Activated CD8-positive, alpha-beta memory T cell treated with anti-CD3 and anti-CD28 coated beads, Interleukin-2, amount 50 U/mL, for 1 hour (primary cell): ENCODE measurements at regions not wholly inside any gene's neighbourhood (a gene's known extent, or its start where the extent isn't known, plus 50 kb on each side); places are given as distances from the start of the nearest gene placed in this dataset.

Experiments
- DNase-seq: peaks from one replicate; pipeline ENCODE4 v3.0.0-alpha.2; 2020; ENCODE audit errors: extremely low read depth

DNA sequence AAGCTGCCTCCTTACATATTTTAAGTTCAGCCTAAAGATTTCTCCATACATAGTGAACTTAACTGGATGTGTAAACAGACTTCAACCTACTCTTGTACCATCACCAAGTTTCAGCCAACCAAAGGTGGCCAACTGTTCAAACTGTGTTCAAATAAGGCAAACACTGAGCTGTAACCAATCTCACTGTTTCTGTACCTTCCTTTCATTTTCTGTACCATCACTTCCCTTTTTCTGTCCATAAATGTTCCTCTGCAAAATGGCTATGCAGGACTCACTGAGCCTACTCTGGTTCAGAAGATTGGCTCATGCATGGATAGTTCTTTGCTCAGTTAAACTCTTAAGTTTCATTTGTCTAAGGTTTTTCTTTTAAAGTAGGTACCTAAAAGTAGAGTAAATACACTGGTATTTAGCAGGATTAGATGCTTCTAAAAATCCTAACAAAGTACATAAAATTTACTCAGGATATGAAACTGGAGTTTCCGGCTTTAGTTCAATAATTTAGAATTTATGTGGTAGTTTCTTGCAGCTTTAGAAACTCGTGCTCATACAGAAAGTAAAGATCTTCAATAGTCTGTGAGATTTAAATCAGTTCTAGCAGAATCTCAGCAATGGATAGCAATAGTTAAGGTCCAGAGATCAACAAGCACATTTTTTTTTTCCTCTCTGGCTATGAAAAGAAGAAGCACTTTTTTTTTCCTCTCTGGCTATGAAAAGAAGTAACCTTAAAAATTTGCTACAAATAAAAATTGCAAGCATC lies 282.0 kb upstream of the PPFIA2 start:
- no peak for DNase-seq

DNA sequence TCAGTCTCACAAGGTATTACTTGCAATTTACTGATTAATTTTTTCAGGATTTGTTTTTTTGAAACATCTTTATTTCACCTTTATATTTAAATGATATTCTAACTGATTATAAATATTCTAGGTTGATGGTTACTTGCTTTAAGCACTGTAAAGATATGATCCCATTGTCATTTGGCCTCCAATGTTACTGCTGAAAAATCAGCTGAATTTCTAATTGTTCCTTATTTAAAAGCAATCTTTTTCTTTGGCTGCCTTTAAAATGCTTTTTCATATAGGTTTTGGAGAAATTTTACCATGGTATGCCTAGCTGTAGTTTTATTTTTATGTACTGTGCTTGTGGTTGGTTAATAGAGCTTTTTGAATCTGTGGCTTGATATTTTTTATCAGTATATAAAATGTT lies 275.6 kb upstream of the PPFIA2 start:
- DNase-seq: no peak

DNA sequence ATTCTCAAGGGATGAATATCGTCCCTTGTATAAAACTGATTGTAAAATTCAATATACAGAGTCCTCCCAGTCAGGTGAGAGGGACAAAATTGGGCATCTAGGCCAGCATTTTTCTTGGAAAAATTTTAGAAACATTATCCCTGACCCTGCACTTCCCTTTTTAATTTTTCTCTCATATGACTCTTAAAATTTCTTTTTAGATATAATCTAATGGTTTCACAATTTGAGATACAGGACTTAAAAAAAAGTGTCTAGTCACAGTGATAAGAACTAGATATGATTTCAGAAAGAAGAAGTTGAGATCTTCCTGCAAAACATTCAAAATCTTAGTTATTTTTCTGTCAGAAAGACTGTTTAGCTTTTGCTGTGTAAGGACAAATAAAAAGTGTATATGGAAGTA lies 270.8 kb upstream of the PPFIA2 start:
- DNase-seq: no peak

DNA sequence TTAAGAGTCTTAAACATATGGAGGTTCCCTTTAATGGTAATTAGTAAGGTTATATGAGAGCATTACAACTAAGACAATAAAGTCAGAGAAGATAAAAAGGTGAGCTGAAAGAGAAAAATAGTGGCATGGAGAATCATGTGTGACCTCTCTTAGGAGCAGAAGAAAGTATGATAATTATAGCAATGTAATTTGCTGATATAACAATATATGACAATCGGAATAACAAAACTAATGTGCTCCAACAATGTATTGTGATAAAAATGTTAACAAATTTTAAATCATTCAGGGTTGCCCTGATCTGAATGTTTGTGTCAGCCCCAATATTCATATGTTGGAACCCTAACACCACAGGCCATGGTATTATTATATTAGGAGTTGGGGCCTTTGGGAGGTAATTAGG lies 269.6 kb upstream of the PPFIA2 start:
- DNase-seq: no peak

DNA sequence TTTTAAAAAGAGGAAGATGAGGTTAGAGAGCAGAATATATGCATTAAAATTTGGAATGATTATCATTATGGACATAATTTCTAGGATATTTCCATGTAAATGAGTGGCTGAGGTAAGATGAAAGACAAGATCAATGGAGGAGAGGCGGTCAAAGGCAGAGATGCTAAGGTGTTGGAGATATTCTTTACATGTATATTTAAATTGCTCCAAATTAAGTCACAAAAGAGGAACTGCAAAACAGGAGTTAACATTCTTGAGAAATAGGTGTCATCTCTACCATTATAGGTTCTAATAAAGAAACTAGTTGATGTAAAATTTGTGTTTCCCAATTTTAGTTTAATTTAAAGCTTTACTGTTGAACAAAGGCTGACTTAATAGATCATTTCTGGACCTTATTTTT lies 268.5 kb upstream of the PPFIA2 start:
- no peak for DNase-seq

DNA sequence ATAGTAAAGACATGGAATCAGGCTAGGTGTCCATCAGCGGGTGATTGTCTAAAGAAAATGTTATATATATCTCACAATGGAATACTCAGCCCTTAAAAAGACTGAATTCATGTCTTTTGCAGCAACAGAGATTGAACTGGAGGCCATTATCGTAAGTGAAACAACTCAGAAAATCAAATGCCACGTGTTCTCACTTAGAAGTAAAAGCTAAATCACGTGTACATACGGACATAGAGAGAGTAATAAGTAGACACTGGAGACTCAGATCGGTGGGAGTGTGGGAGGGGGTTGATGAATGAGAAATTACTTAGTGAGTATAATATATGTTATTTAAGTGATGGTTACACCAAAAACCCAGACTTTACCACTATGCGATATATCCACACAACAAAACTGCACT lies 266.3 kb upstream of the PPFIA2 start:
- no peak for DNase-seq

GRCh38 chr12:82019533-82019932 lies 260.4 kb upstream of the PPFIA2 start:
- no peak for DNase-seq

GRCh38 chr12:82015623-82016347 lies 256.6 kb upstream of the PPFIA2 start:
- DNase-seq: no peak

GRCh38 chr12:82012176-82012575 lies 253.0 kb upstream of the PPFIA2 start:
- no peak for DNase-seq

- no peak for DNase-seq
Observed at GRCh38 chr12:82009524-82009923, 250.4 kb upstream of the PPFIA2 start.

DNA sequence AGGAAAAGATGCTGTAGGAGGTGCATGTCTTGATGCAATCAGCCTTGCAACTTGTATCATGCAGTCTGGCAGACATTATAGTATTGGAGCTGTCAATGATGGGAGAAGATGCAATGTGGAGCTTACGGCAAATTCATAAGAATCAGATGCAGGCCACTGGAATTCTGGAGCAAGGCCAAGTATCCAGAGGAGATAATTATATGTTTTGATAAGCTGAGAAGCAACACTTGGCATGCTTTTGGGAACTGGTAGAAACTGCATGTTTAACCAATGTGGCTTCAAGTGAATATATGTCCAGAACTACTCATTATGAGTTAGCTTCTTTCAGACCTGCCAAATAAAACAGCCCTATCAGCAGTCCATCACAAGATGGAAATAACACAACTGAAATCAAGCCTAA lies 249.1 kb upstream of the PPFIA2 start:
- no peak for DNase-seq

DNA sequence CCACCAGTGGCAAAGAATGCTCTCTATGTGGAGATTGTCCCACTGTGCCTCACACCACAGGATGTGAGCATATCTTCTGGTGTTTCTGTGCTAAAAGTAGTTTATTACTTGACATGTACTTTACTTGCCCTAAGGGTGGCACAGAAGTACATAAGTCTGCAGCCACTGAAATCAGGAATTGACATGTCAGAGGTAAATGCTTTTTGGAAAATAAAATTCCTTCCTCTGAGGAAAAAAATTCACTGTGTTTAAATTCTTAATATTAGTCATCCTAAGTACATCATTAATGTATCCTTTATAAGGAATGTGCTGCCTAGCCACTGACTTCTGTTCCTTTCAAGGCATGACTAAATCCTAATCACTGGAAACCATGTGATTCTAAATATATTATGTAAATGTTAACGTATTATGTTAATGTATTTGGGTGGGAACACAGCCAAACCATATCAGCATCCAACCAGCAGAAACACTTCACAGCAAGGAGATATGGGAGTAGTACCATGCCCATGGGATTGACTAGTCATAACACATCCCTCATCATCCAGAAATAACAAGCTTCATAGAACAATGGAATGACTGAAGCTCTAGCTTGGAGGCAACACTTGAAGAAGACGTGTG lies 239.7 kb upstream of the PPFIA2 start:
- DNase-seq: no peak

GRCh38 chr12:81992461-81992860 lies 233.3 kb upstream of the PPFIA2 start:
- DNase-seq: peak; percentile 1

- no peak for DNase-seq
Observed at GRCh38 chr12:81991868-81992267, 232.7 kb upstream of the PPFIA2 start.

- DNase-seq: no peak
Observed at GRCh38 chr12:81988362-81988761, 229.2 kb upstream of the PPFIA2 start.

DNA sequence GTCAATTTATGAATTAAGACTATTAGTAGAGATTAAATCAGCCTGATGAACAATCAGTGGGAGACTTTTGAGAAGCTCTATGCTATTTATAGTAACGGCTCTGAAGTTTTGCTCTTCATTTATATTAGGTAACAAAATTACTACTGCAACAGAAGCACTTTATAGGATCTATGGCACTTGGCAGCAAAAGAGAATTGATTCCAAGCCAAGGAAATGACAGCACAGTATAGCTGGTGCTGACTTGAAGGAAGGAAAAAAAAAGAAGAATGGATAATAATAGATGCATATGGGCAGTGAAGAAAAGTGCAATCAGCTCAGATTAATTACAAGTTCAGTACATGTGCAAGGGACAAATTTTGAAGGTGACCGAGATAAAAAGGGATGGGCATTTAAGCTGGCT lies 228.2 kb upstream of the PPFIA2 start:
- DNase-seq: no peak

GRCh38 chr12:81976661-81977060 lies 217.5 kb upstream of the PPFIA2 start:
- no peak for DNase-seq

- no peak for DNase-seq
Observed at GRCh38 chr12:81974762-81975161, 215.6 kb upstream of the PPFIA2 start.

DNA sequence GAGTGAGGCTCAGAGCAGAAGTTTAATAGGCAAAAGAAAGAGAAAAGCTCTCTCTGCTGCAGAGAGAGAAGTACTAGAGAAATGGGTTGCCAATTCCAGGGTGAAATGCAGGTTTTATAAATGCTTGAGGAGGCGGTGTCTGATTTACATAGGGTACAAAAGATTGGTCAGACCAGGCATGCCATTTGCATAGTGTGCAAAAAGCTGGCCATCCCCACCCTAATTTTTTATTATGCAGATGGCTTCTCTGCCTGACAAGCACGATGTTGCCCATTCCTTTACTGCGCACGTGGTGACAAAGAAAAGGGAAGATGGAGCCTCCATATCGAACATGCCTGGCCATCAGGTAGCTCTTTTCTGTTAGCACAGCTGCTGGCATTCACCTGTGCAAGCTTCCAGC lies 209.3 kb upstream of the PPFIA2 start:
- no peak for DNase-seq

- DNase-seq: no peak
Observed at GRCh38 chr12:81963636-81964035, 204.5 kb upstream of the PPFIA2 start.

GRCh38 chr12:81963026-81963425 lies 203.9 kb upstream of the PPFIA2 start:
- no peak for DNase-seq

GRCh38 chr12:81962126-81962856 lies 203.1 kb upstream of the PPFIA2 start:
- no peak for DNase-seq
